Mesodermal cell (in vitro differentiated cells): ENCODE measurements at regions not wholly inside any gene's neighbourhood (a gene's known extent, or its start where the extent isn't known, plus 50 kb on each side); places are given as distances from the start of the nearest gene placed in this dataset.

Experiments
- H3K27ac ChIP-seq: 2 replicates; pipeline ENCODE4 v1.7.0; 2013; ENCODE audit warnings: mild to moderate bottlenecking, low read depth, low read length, moderate library complexity; ENCODE audit not compliant: severe bottlenecking
- H3K36me3 ChIP-seq: 2 replicates; pipeline ENCODE4 v1.7.1; 2013; ENCODE audit warnings: mild to moderate bottlenecking, low read length, moderate library complexity; ENCODE audit not compliant: control insufficient read depth, insufficient read depth
- H3K4me1 ChIP-seq: one replicate; pipeline ENCODE4 v1.7.1; 2013; ENCODE audit warnings: mild to moderate bottlenecking, low read length; ENCODE audit not compliant: insufficient read depth, control insufficient read depth, poor library complexity, severe bottlenecking
- H3K4me3 ChIP-seq: 2 replicates; pipeline ENCODE4 v1.7.0; 2013; ENCODE audit warnings: low read length, control low read depth, mild to moderate bottlenecking; ENCODE audit not compliant: insufficient read depth, poor library complexity, severe bottlenecking; ENCODE audit errors: extremely low read depth
- H3K9me3 ChIP-seq: 2 replicates; pipeline ENCODE4 v1.7.1; 2013; ENCODE audit warnings: mild to moderate bottlenecking, low read length, moderate library complexity; ENCODE audit not compliant: control insufficient read depth
- WGBS, 2 experiments: methylation state at CpG; one replicate each; pipeline ENCODE4 v1.1.5; 2013; ENCODE audit warnings: missing lambda C conversion rate in 2 of 2; ENCODE audit not compliant: insufficient coverage in 2 of 2; 5-methylcytosine and 5-hydroxymethylcytosine counted together

DNA sequence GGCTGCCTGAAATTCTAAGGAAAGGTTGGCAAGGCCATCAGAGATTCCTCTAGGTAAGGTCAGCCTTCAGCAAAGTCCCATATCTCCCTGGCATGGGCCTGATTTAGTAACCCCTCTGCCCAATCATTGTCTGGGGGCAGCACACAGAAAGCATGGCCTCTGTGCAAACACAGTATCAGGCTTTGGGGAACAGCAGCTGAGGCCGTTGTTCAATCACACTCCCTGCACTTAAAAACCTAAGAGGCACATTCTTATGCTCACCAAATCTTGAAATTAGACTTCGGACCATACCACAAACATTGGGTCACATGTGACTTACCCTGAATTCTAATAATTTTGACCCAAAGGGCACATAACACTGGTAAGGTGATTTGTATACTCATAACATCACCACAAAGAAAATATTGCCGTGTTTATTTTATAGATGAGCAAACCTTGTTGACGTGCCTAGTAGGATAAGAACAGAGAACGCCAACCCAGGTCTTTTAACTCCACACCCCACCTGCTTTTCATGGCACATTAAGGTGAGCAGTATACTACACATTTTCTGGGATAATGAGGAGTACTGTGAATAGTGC is 212.7 kb downstream of the HNMT start:
- Histone ChIP-seq H3K4me3 (no peak overlapping the region), H3K27ac (no peak overlapping the region), H3K4me1 (no peaks in the 10 kb centered on the region), H3K9me3 (no peaks in the 10 kb centered on the region), H3K36me3 (no peaks in the 10 kb centered on the region)
- 100% methylated on average over 3 of the region's 5 CpGs; no CpG with 5 or more reads in 1 of the 2 experiments for WGBS, 2 experiments

DNA sequence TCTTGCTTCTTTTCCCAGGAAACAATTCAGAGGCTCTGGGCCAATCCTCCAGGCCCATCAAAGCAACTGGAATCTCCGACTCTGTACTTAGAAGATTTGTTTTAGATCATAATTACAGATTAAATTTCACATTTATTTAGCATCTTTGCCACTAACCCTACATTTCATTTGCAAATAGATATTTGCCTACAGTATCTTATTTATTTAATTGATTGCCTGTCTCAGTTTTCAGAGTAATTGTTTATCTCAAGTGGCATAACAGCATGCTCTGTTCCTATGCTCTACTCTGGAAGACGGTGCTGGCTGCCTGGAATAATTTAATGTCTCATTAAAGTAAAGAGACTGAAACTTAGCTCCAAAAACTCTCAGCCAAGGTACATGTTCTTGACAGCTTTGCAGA is 213.4 kb downstream of the HNMT start:
- no peak overlapping the region for H3K27ac ChIP-seq
- no peaks in the 10 kb centered on the region for H3K4me1 ChIP-seq
- WGBS, 2 experiments = no CpG with 5 or more reads among the region's 2 CpGs
- H3K36me3 ChIP-seq = no peaks in the 10 kb centered on the region
- H3K4me3 ChIP-seq = no peak overlapping the region
- no peaks in the 10 kb centered on the region for H3K9me3 ChIP-seq

- Histone ChIP-seq H3K36me3 (no peaks in the 10 kb centered on the region), H3K4me3 (no peak overlapping the region), H3K9me3 (no peaks in the 10 kb centered on the region), H3K4me1 (no peaks in the 10 kb centered on the region), H3K27ac (no peak overlapping the region)
Measured at GRCh38 chr2:138180692-138181386, 216.6 kb downstream of the HNMT start.

DNA sequence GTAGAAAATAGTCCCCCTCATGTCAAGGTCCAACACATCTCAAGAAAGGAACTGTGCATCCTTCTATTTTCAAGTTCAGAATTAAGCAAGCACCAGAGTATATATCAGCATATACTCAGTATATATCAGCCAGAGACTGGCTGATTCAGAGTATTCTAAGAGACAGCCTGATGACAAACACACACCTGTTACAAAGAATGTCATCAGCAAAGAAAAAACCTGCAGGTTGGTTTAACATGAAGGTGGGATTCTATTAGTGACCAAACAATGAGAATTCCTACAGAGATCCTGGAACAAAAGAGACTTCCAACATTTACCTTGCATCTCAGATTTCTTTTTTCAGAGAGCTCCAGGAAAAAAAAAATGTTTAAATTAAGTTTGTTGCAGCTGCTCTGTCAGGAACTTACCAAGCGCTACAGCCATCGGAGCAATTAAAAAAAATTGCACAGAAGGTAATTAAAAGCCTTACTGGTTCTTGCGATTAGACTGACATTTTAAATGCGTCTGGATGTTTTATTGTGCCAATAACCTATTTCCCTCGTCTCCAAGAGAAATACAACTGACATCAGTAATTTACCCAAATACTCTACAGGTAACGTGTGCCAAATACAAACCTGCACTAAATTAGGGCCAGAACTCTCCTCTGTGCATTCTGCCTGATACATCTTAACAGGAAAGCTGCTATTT is 218.1 kb downstream of the HNMT start:
- H3K4me3 ChIP-seq = no peak overlapping the region
- no peaks in the 10 kb centered on the region for H3K36me3 ChIP-seq
- no peak overlapping the region for H3K27ac ChIP-seq
- no peaks in the 10 kb centered on the region for H3K9me3 ChIP-seq
- 95 to 100% methylated on average over 5 to 6 of the region's 6 CpGs for WGBS, 2 experiments
- H3K4me1 ChIP-seq = no peaks in the 10 kb centered on the region

- H3K9me3 ChIP-seq = no peaks in the 10 kb centered on the region
- no peak overlapping the region for H3K4me3 ChIP-seq
- H3K36me3 ChIP-seq = no peaks in the 10 kb centered on the region
- H3K27ac ChIP-seq = no peak overlapping the region
- H3K4me1 ChIP-seq = no peaks in the 10 kb centered on the region
Measured at GRCh38 chr2:138182937-138183312, 218.7 kb downstream of the HNMT start.

GRCh38 chr2:138183705-138184104 is 219.4 kb downstream of the HNMT start:
- H3K27ac ChIP-seq = no peak overlapping the region
- no CpG with 5 or more reads among the region's 2 CpGs for WGBS, 2 experiments
- H3K9me3 ChIP-seq = no peaks in the 10 kb centered on the region
- H3K4me3 ChIP-seq = no peak overlapping the region
- no peaks in the 10 kb centered on the region for H3K4me1 ChIP-seq
- H3K36me3 ChIP-seq = no peaks in the 10 kb centered on the region

DNA sequence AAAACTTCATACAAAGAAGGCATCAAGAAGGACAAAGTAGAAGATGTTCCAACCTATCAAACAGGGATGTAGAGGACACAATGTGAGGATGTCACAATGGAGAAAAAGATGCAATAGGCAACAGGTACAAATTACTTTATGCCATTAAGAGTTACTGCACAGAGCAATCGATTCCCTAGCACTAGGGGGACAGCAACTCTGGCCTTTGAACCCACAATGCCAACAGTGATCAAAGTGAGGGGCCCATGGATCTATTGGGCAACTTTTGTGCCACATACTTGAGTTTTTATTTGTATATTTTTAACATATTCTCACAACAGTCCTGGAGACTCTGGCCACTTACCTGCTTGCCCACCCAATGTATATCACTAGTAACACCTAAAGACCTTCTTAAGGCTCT is 220.2 kb downstream of the HNMT start:
- Histone ChIP-seq H3K9me3 (no peaks in the 10 kb centered on the region), H3K27ac (no peak overlapping the region), H3K36me3 (no peaks in the 10 kb centered on the region), H3K4me3 (no peak overlapping the region), H3K4me1 (no peaks in the 10 kb centered on the region)
- WGBS, 2 experiments = 92% methylated on average over 1 of the region's 1 CpG; no CpG with 5 or more reads in 1 of the 2 experiments

- Histone ChIP-seq H3K9me3 (no peaks in the 10 kb centered on the region), H3K4me1 (no peaks in the 10 kb centered on the region), H3K4me3 (no peak overlapping the region), H3K27ac (no peak overlapping the region), H3K36me3 (no peaks in the 10 kb centered on the region)
- WGBS, 2 experiments = 93% methylated on average over 5 of the region's 5 CpGs
Measured at GRCh38 chr2:138185827-138186226, 221.6 kb downstream of the HNMT start.

- no peak overlapping the region for H3K27ac ChIP-seq
- H3K36me3 ChIP-seq = no peaks in the 10 kb centered on the region
- no peak overlapping the region for H3K4me3 ChIP-seq
- no peaks in the 10 kb centered on the region for H3K9me3 ChIP-seq
- H3K4me1 ChIP-seq = no peaks in the 10 kb centered on the region
- WGBS, 2 experiments = 79 to 89% methylated on average over 5 of the region's 5 CpGs
Measured at GRCh38 chr2:138187221-138187620, 222.9 kb downstream of the HNMT start.

GRCh38 chr2:138190999-138191398 is 226.7 kb downstream of the HNMT start:
- no peaks in the 10 kb centered on the region for H3K9me3 ChIP-seq
- no peaks in the 10 kb centered on the region for H3K4me1 ChIP-seq
- no peak overlapping the region for H3K27ac ChIP-seq
- H3K36me3 ChIP-seq = no peaks in the 10 kb centered on the region
- H3K4me3 ChIP-seq = no peak overlapping the region
- WGBS, 2 experiments = no CpG with 5 or more reads among the region's 2 CpGs
